Testis (tissue), 2 donors: ENCODE measurements at regions not wholly inside any gene's neighbourhood (a gene's known extent, or its start where the extent isn't known, plus 50 kb on each side); places are given as distances from the start of the nearest gene placed in this dataset.

Experiments used
- DNase-seq: peaks from one replicate; pipeline ENCODE4 v3.0.0-alpha.2; 2019
- H3K27ac ChIP-seq, 2 donors: fragments of 200-600 bp; sonication (generic); one replicate each; pipeline ENCODE4 v1.5.1; 2019
- H3K27me3 ChIP-seq: fragments of 200-600 bp; sonication (generic); one replicate; pipeline ENCODE4 v1.5.1; 2019
- H3K36me3 ChIP-seq: fragments of 200-600 bp; sonication (generic); one replicate; pipeline ENCODE4 v1.5.1; 2017; ENCODE audit warnings: low read depth; ENCODE audit errors: missing control alignments
- H3K4me1 ChIP-seq: fragments of 200-600 bp; sonication (generic); one replicate; pipeline ENCODE4 v1.5.1; 2019
- H3K4me3 ChIP-seq, 2 donors: fragments of 200-600 bp; sonication (generic); one replicate each; pipeline ENCODE4 v1.5.1; 2017 to 2019
- H3K9me3 ChIP-seq: fragments of 200-600 bp; sonication (generic); one replicate; pipeline ENCODE4 v1.5.1; 2017
- CTCF ChIP-seq, 3 experiments: fragments of 450-650 bp in 2 of 3; fragments of 200-600 bp in 1 of 3; sonication (generic) in 1 of 3; IDR thresholded peaks; one replicate each; pipeline ENCODE4 v1.5.1; 2016 to 2019; ENCODE audit warnings: antibody characterized with exemption in 3 of 3, mild to moderate bottlenecking in 2 of 3, moderate library complexity in 1 of 3
- POLR2A ChIP-seq: fragments of 450-650 bp; IDR thresholded peaks from one replicate; pipeline ENCODE4 v1.6.1; 2017; ENCODE audit warnings: antibody characterized with exemption, mild to moderate bottlenecking, moderate library complexity
- WGBS, 2 donors: methylation state at CpG; one replicate each; pipeline ENCODE4 v1.1.5; 2018; 5-methylcytosine and 5-hydroxymethylcytosine counted together
- intact Hi-C: fragments of 100-400 bp; cut with DNase I; formaldehyde crosslinking; loops from one replicate; pipeline ENCODE4 v1.15.1; 2023; ENCODE audit warnings: low total_unique reads

GRCh38 chr6:85353012-85353411 lies 96.9 kb upstream of the NT5E start:
- no peak overlapping the region for H3K27ac ChIP-seq
- TF ChIP-seq CTCF (IDR thresholded peaks at IDR 0.05) (no peak), POLR2A (no peak)
- 94 to 100% methylated on average over 3 of the region's 3 CpGs for WGBS, 2 donors
- no peaks in the 10 kb centered on the region for H3K9me3 ChIP-seq
- H3K27me3 ChIP-seq = no peaks in the 10 kb centered on the region
- no peaks in the 10 kb centered on the region for H3K4me1 ChIP-seq
- no peak for DNase-seq
- intact Hi-C loops = no loop called here
- no peak overlapping the region for H3K4me3 ChIP-seq
- no peaks in the 10 kb centered on the region for H3K36me3 ChIP-seq

GRCh38 chr6:85348643-85349042 lies 101.2 kb upstream of the NT5E start:
- Histone ChIP-seq H3K36me3 (no peaks in the 10 kb centered on the region), H3K27me3 (no peaks in the 10 kb centered on the region), H3K9me3 (no peaks in the 10 kb centered on the region), H3K4me1 (no peaks in the 10 kb centered on the region), H3K27ac (no peak overlapping the region), H3K4me3 (no peak overlapping the region)
- DNase-seq = no peak
- intact Hi-C loops = no loop called here
- 84 to 93% methylated on average over 5 of the region's 5 CpGs for WGBS, 2 donors
- TF ChIP-seq CTCF (IDR thresholded peaks at IDR 0.05) (no peak), POLR2A (no peak)

GRCh38 chr6:85347812-85348211 lies 102.1 kb upstream of the NT5E start:
- Histone ChIP-seq H3K4me3 (no peak overlapping the region), H3K4me1 (no peaks in the 10 kb centered on the region), H3K36me3 (no peaks in the 10 kb centered on the region), H3K27ac (no peak overlapping the region), H3K27me3 (no peaks in the 10 kb centered on the region), H3K9me3 (no peaks in the 10 kb centered on the region)
- WGBS, 2 donors = 59 to 65% methylated on average over 1 of the region's 1 CpG
- no peak for DNase-seq
- TF ChIP-seq CTCF (IDR thresholded peaks at IDR 0.05) = no peak
- no peak for TF ChIP-seq POLR2A
- intact Hi-C loops = no loop called here

- Histone ChIP-seq H3K4me1 (no peaks in the 10 kb centered on the region), H3K9me3 (no peaks in the 10 kb centered on the region), H3K4me3 (no peak overlapping the region), H3K36me3 (no peaks in the 10 kb centered on the region), H3K27ac (no peak overlapping the region), H3K27me3 (no peaks in the 10 kb centered on the region)
- no peak for TF ChIP-seq CTCF (IDR thresholded peaks at IDR 0.05)
- TF ChIP-seq POLR2A = no peak
- no peak for DNase-seq
- intact Hi-C loops = no loop called here
- 91 to 96% methylated on average over 1 of the region's 1 CpG for WGBS, 2 donors
Measured at GRCh38 chr6:85346196-85346595, 103.7 kb upstream of the NT5E start.

GRCh38 chr6:85344996-85345395 lies 104.9 kb upstream of the NT5E start:
- DNase-seq = no peak
- TF ChIP-seq CTCF (IDR thresholded peaks at IDR 0.05) (no peak), POLR2A (no peak)
- Histone ChIP-seq H3K4me3 (no peak overlapping the region), H3K9me3 (no peaks in the 10 kb centered on the region), H3K27me3 (no peaks in the 10 kb centered on the region), H3K27ac (no peak overlapping the region), H3K36me3 (no peaks in the 10 kb centered on the region), H3K4me1 (no peaks in the 10 kb centered on the region)
- 76 to 79% methylated on average over 1 of the region's 1 CpG for WGBS, 2 donors
- intact Hi-C loops = no loop called here
